Calu3 (cell line): ENCODE measurements at regions not wholly inside any gene's neighbourhood (a gene's known extent, or its start where the extent isn't known, plus 50 kb on each side); places are given as distances from the start of the nearest gene placed in this dataset.

ENCODE experiments used
- BruUV-seq: library from RNA; stranded (reverse); fragments of 400-500 nt; replicated peaks from 2 replicates; lab custom pipeline; 2021; lab: Mats Ljungman, UMichigan
- CTCF ChIA-PET: fragments of 300-600 bp; sonication (Branson Sonifier 250); formaldehyde crosslinking; loops from one replicate; lab custom pipeline; 2022; ENCODE audit warnings: antibody characterized with exemption; lab: Charles Lee
- DNase-seq: peaks from one replicate; pipeline ENCODE4 v3.0.0; 2022
- H3K27ac Mint-ChIP-seq: one replicate; pipeline ENCODE4 v1.8.0; 2022; ENCODE audit warnings: mixed read lengths; ENCODE audit not compliant: unreplicated experiment
- H3K27me3 Mint-ChIP-seq: one replicate; pipeline ENCODE4 v1.8.0; 2022; ENCODE audit warnings: mixed read lengths; ENCODE audit not compliant: unreplicated experiment
- H3K36me3 Mint-ChIP-seq: one replicate; pipeline ENCODE4 v1.8.0; 2022; ENCODE audit warnings: mild to moderate bottlenecking, moderate library complexity, mixed read lengths; ENCODE audit not compliant: insufficient read depth, unreplicated experiment
- H3K4me1 Mint-ChIP-seq: one replicate; pipeline ENCODE4 v1.8.0; 2022; ENCODE audit warnings: mild to moderate bottlenecking, low read depth, mixed read lengths; ENCODE audit not compliant: unreplicated experiment
- H3K4me3 Mint-ChIP-seq: one replicate; pipeline ENCODE4 v1.8.0; 2022; ENCODE audit warnings: mild to moderate bottlenecking, low read depth, moderate library complexity, mixed read lengths; ENCODE audit not compliant: unreplicated experiment
- H3K9me3 Mint-ChIP-seq: one replicate; pipeline ENCODE4 v1.8.0; 2022; ENCODE audit warnings: low read depth, mixed read lengths; ENCODE audit not compliant: unreplicated experiment
- CTCF ChIP-seq: fragments of 200-600 bp; IDR thresholded peaks from one replicate; pipeline ENCODE4 v1.8.0; 2022; ENCODE audit warnings: antibody characterized with exemption; ENCODE audit not compliant: unreplicated experiment
- intact Hi-C: fragments of 100-400 bp; cut with micrococcal nuclease; formaldehyde crosslinking; loops from one replicate; pipeline ENCODE4 v1.10.0; 2022; ENCODE audit not compliant: unreplicated experiment

- CTCF ChIA-PET = no interaction called here
- no peak for TF ChIP-seq CTCF
- Mint-ChIP-seq H3K9me3 (peaks cover 9% of the 10 kb centered on the region), H3K27ac (no peak overlapping the region), H3K36me3 (no peaks in the 10 kb centered on the region), H3K27me3 (no peaks in the 10 kb centered on the region), H3K4me1 (peaks cover 8% of the 10 kb centered on the region), H3K4me3 (no peak overlapping the region)
- no peak for DNase-seq
- BruUV-seq = no TSS peak
- intact Hi-C loops = no loop called here
These were observed 1145.3 kb downstream of the OTOL1 start for GRCh38 chr3:162641907-162642306.

DNA sequence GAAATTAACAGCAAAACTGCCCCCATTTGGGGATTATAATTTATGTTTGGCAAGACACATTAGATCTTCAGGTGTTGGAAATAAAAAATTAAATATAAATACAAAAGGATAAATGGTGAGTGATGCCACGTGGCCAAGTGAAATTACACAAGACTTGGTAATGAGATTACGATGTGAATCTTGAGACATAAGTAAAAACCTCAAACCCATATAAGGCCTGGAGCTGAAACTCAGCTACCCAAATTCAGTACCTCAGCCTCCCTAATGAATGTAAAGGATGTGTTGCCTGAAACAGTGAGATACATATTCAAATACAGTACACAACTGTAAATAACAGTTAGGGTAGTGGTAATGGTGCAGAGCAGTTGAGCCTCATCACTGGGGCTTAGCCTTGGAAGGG, 1146.6 kb downstream of the OTOL1 start:
- H3K4me3 Mint-ChIP-seq = no peak overlapping the region
- no peaks in the 10 kb centered on the region for H3K36me3 Mint-ChIP-seq
- peaks cover 12% of the 10 kb centered on the region for H3K9me3 Mint-ChIP-seq

GRCh38 chr3:162647321-162647720, 1150.7 kb downstream of the OTOL1 start:
- Mint-ChIP-seq H3K36me3 (no peaks in the 10 kb centered on the region), H3K9me3 (peaks cover 17% of the 10 kb centered on the region), H3K27me3 (no peaks in the 10 kb centered on the region), H3K4me1 (peaks cover 9% of the 10 kb centered on the region), H3K27ac (no peak overlapping the region), H3K4me3 (no peak overlapping the region)
- no peak for TF ChIP-seq CTCF
- BruUV-seq = no TSS peak
- DNase-seq = no peak
- CTCF ChIA-PET = no interaction called here
- intact Hi-C loops = no loop called here

More for the DNA sequence above, 1146.6 kb downstream of the OTOL1 start:
- CTCF ChIA-PET = no interaction called here
- no TSS peak for BruUV-seq
- no peak for DNase-seq
- H3K27me3 Mint-ChIP-seq = no peaks in the 10 kb centered on the region
- intact Hi-C loops = no loop called here
- no peak for TF ChIP-seq CTCF
- peaks cover 9% of the 10 kb centered on the region for H3K4me1 Mint-ChIP-seq
- no peak overlapping the region for H3K27ac Mint-ChIP-seq

DNA sequence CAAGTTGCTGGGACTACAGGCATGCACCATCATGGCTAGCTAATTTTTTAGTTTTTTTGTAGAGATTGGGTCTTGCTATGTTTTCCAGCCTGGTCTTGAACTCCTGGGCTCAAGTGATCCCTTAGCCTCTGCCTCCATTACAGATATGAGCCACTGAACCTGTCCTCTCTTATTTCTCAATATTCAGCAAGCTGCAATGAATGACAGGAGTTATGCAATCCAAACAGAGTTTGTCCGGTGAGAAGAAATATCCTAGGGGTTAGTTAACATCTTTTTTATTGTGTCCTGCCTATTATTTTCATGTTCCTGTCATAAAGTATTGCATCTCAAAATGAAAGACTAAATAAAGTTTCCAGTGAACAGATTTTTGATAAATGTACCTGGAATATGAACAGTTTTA, 1161.4 kb downstream of the OTOL1 start:
- Mint-ChIP-seq H3K9me3 (peaks cover 2% of the 10 kb centered on the region), H3K36me3 (no peaks in the 10 kb centered on the region), H3K27me3 (no peaks in the 10 kb centered on the region), H3K4me3 (no peak overlapping the region), H3K27ac (no peak overlapping the region), H3K4me1 (no peaks in the 10 kb centered on the region)
- CTCF ChIA-PET = no interaction called here
- no peak for DNase-seq
- intact Hi-C loops = no loop called here
- TF ChIP-seq CTCF = no peak
- no TSS peak for BruUV-seq
